HG02981 (cell line): ENCODE measurements at regions not wholly inside any gene's neighbourhood (a gene's known extent, or its start where the extent isn't known, plus 50 kb on each side); places are given as distances from the start of the nearest gene placed in this dataset.
"Not testable (repeated sequence)": the region's sequence is repeated elsewhere in the genome, so short reads cannot be mapped to it uniquely, and the experiment has no call there.

Experiments
- ATAC-seq: cut with Tn5 transposase; IDR thresholded peaks from one replicate; pipeline ENCODE4 v1.9.1; 2021; ENCODE audit warnings: mild to moderate bottlenecking, moderate library complexity; ENCODE audit not compliant: unreplicated experiment

- ATAC-seq, result no peak
Observed at GRCh38 chr12:87439990-87440827, 589.0 kb downstream of the C12orf50 start.

GRCh38 chr12:87430444-87430843 is 598.8 kb downstream of the C12orf50 start:
- ATAC-seq, result no peak

GRCh38 chr12:87428701-87429277 is 600.4 kb downstream of the C12orf50 start:
- ATAC-seq, result no peak

- no peak for ATAC-seq
Observed at GRCh38 chr12:87427770-87428169, 601.4 kb downstream of the C12orf50 start.

- no peak for ATAC-seq
Observed at GRCh38 chr12:87425942-87426554, 603.2 kb downstream of the C12orf50 start.

GRCh38 chr12:87421233-87421632 is 608.0 kb downstream of the C12orf50 start:
- not testable (repeated sequence) for ATAC-seq

GRCh38 chr12:87413784-87414183 is 615.4 kb downstream of the C12orf50 start:
- no peak for ATAC-seq

- no peak for ATAC-seq
Observed at GRCh38 chr12:87406926-87407325, 622.3 kb downstream of the C12orf50 start.

GRCh38 chr12:87405918-87406317 is 623.3 kb downstream of the C12orf50 start:
- ATAC-seq, result no peak

GRCh38 chr12:87394168-87394567 is 635.0 kb downstream of the C12orf50 start:
- ATAC-seq, result not testable (repeated sequence)

GRCh38 chr12:87388376-87388775 is 640.8 kb downstream of the C12orf50 start:
- no peak for ATAC-seq

GRCh38 chr12:87385322-87385721 is 643.9 kb downstream of the C12orf50 start:
- no peak for ATAC-seq

GRCh38 chr12:87384226-87384625 is 645.0 kb downstream of the C12orf50 start:
- ATAC-seq, result no peak

- ATAC-seq, result no peak
Observed at GRCh38 chr12:87383680-87384079, 645.5 kb downstream of the C12orf50 start.

GRCh38 chr12:87382959-87383566 is 646.1 kb downstream of the C12orf50 start:
- no peak for ATAC-seq

- no peak for ATAC-seq
Observed at GRCh38 chr12:87382436-87382835, 646.8 kb downstream of the C12orf50 start.

- ATAC-seq, result no peak
Observed at GRCh38 chr12:87381742-87382141, 647.5 kb downstream of the C12orf50 start.

- ATAC-seq, result no peak
Observed at GRCh38 chr12:87378526-87378925, 650.7 kb downstream of the C12orf50 start.

- ATAC-seq, result no peak
Observed at GRCh38 chr12:87376722-87377121, 652.5 kb downstream of the C12orf50 start.

- no peak for ATAC-seq
Observed at GRCh38 chr12:87369161-87369560, 660.0 kb downstream of the C12orf50 start.

GRCh38 chr12:87368259-87368658 is 660.9 kb downstream of the C12orf50 start:
- no peak for ATAC-seq

GRCh38 chr12:87365423-87365822 is 663.8 kb downstream of the C12orf50 start:
- no peak for ATAC-seq
